Fibroblast of lung (primary cell): ENCODE measurements at regions not wholly inside any gene's neighbourhood (a gene's known extent, or its start where the extent isn't known, plus 50 kb on each side); places are given as distances from the start of the nearest gene placed in this dataset.

ENCODE experiments used
- DNase-seq, 2 donors: peaks; one replicate each; pipeline versions ENCODE4 v3.0.0 to v3.0.0-alpha.2; 2010; ENCODE audit warnings: low read depth in 2 of 2
- H2AFZ ChIP-seq: 2 replicates; pipeline ENCODE4 v1.5.1; 2012; ENCODE audit warnings: low read length, control low read depth, inconsistent platforms
- H3K27ac ChIP-seq: 2 replicates; pipeline ENCODE4 v1.5.1; 2011; ENCODE audit warnings: low read length, control low read depth; ENCODE audit not compliant: insufficient read depth
- H3K27me3 ChIP-seq: 2 replicates; pipeline ENCODE4 v1.5.1; 2011; ENCODE audit warnings: mild to moderate bottlenecking, low read length; ENCODE audit not compliant: control insufficient read depth, insufficient read depth
- H3K36me3 ChIP-seq: 2 replicates; pipeline ENCODE4 v1.5.1; 2011; ENCODE audit warnings: low read length; ENCODE audit not compliant: control insufficient read depth, insufficient read depth
- H3K4me1 ChIP-seq: 2 replicates; pipeline ENCODE4 v1.5.1; 2011; ENCODE audit warnings: low read length; ENCODE audit not compliant: control insufficient read depth, insufficient read depth; ENCODE audit errors: extremely low read depth
- H3K4me2 ChIP-seq: 2 replicates; pipeline ENCODE4 v1.5.1; 2011; ENCODE audit warnings: low read length, control low read depth; ENCODE audit not compliant: insufficient read depth; ENCODE audit errors: extremely low read depth
- H3K4me3 ChIP-seq, 4 experiments: fragments of 200-600 bp in 1 of 4; sonication (generic) in 1 of 4; replicated peaks in 1 of 4; 2 replicates each; pipeline ENCODE4 v1.5.1; 2011 to 2016; ENCODE audit warnings: low read length in 4 of 4, low read depth in 3 of 4, mild to moderate bottlenecking in 3 of 4, control low read depth in 2 of 4, inconsistent platforms in 1 of 4, mixed read lengths in 1 of 4; ENCODE audit not compliant: insufficient read depth in 1 of 4; ENCODE audit errors: control extremely low read depth in 1 of 4
- H3K79me2 ChIP-seq: 2 replicates; pipeline ENCODE4 v1.5.1; 2012; ENCODE audit warnings: mild to moderate bottlenecking, low read length, inconsistent platforms; ENCODE audit not compliant: control insufficient read depth, insufficient read depth
- H3K9ac ChIP-seq: 2 replicates; pipeline ENCODE4 v1.5.1; 2011; ENCODE audit warnings: mild to moderate bottlenecking, low read length, control low read depth; ENCODE audit not compliant: insufficient read depth
- H3K9me3 ChIP-seq: 2 replicates; pipeline ENCODE4 v1.5.1; 2012; ENCODE audit warnings: low read depth, low read length; ENCODE audit not compliant: control insufficient read depth, insufficient read depth
- H4K20me1 ChIP-seq: 2 replicates; pipeline ENCODE4 v1.5.1; 2011; ENCODE audit warnings: low read length; ENCODE audit not compliant: control insufficient read depth, insufficient read depth; ENCODE audit errors: extremely low read depth
- CTCF ChIP-seq, 2 donors: IDR thresholded peaks in 1 of 2; conservative IDR thresholded peaks in 1 of 2; 1 replicate in 1 of 2; 2 replicates in 1 of 2; pipeline ENCODE4 v1.5.1; 2011 to 2012; ENCODE audit warnings: low read length in 2 of 2, control low read depth in 1 of 2, inconsistent platforms in 1 of 2, low read depth in 1 of 2, mild to moderate bottlenecking in 1 of 2
- EZH2 ChIP-seq: IDR thresholded peaks from 2 replicates; pipeline ENCODE4 v1.5.1; 2012; ENCODE audit warnings: low read length, control low read depth, mild to moderate bottlenecking; ENCODE audit errors: missing control alignments

- H3K4me3 ChIP-seq = no peak overlapping the region
- no peaks in the 10 kb centered on the region for H4K20me1 ChIP-seq
- H3K79me2 ChIP-seq = no peaks in the 10 kb centered on the region
- TF ChIP-seq EZH2 = no peak
- TF ChIP-seq CTCF (conservative IDR thresholded peaks at IDR 0.05 in 1 of 2, IDR thresholded peaks at IDR 0.05 in 1 of 2; ENCODE audit: low read depth in 1 of 2, low read length in 2 of 2) = no peak
- H3K27me3 ChIP-seq = no peaks in the 10 kb centered on the region
- H3K27ac ChIP-seq = no peak overlapping the region
- H2AFZ ChIP-seq = no peak overlapping the region
- peaks cover 26% of the 10 kb centered on the region for H3K4me1 ChIP-seq
- no peak for DNase-seq
- no peaks in the 10 kb centered on the region for H3K9me3 ChIP-seq
- no peaks in the 10 kb centered on the region for H3K36me3 ChIP-seq
- H3K4me2 ChIP-seq = no peak overlapping the region
- H3K9ac ChIP-seq = no peak overlapping the region
Observed at GRCh38 chr3:107206945-107207344, 170.3 kb upstream of the CCDC54 start.

- no peak overlapping the region for H3K9ac ChIP-seq
- peak; percentile 98 to 100 for DNase-seq
- no peaks in the 10 kb centered on the region for H3K9me3 ChIP-seq
- no peak overlapping the region for H2AFZ ChIP-seq
- H3K4me2 ChIP-seq = peak overlapping the region; percentile 70
- H3K36me3 ChIP-seq = no peaks in the 10 kb centered on the region
- no peaks in the 10 kb centered on the region for H4K20me1 ChIP-seq
- H3K4me3 ChIP-seq = peak overlapping the region in 1 of 4 experiments; percentile 24
- peaks cover 26% of the 10 kb centered on the region for H3K4me1 ChIP-seq
- H3K79me2 ChIP-seq = no peaks in the 10 kb centered on the region
- H3K27me3 ChIP-seq = no peaks in the 10 kb centered on the region
- TF ChIP-seq CTCF (conservative IDR thresholded peaks at IDR 0.05 in 1 of 2, IDR thresholded peaks at IDR 0.05 in 1 of 2; ENCODE audit: low read depth in 1 of 2, low read length in 2 of 2) (no peak), EZH2 (no peak)
- H3K27ac ChIP-seq = peak overlapping the region; percentile 67
Observed at GRCh38 chr3:107208100-107208499, 169.1 kb upstream of the CCDC54 start.

- Histone ChIP-seq H3K4me3 (no peak overlapping the region), H3K27ac (peak overlapping the region; percentile 30), H3K27me3 (no peaks in the 10 kb centered on the region), H3K9me3 (no peaks in the 10 kb centered on the region), H4K20me1 (no peaks in the 10 kb centered on the region), H2AFZ (no peak overlapping the region), H3K4me1 (peaks cover 26% of the 10 kb centered on the region), H3K79me2 (no peaks in the 10 kb centered on the region), H3K9ac (no peak overlapping the region), H3K36me3 (no peaks in the 10 kb centered on the region), H3K4me2 (no peak overlapping the region)
- TF ChIP-seq CTCF (conservative IDR thresholded peaks at IDR 0.05 in 1 of 2, IDR thresholded peaks at IDR 0.05 in 1 of 2; ENCODE audit: low read depth in 1 of 2, low read length in 2 of 2) = no peak
- TF ChIP-seq EZH2 = no peak
- peak in 1 of 2 donors; percentile 75 for DNase-seq
Observed at GRCh38 chr3:107208796-107209195, 168.4 kb upstream of the CCDC54 start.
